ENCODE measurements at regions not wholly inside any gene's neighbourhood (a gene's known extent, or its start where the extent isn't known, plus 50 kb on each side); places are given as distances from the start of the nearest gene placed in this dataset.

GRCh38 chr5:105726093-105726492 lies 1944.6 kb downstream of the EFNA5 start:
- dilution Hi-C loops (cut with HindIII; ENCODE audit: low sequenced_read_pairs, unreplicated experiment) (no loop called here), intact Hi-C loops (cut with micrococcal nuclease) (no loop called here), in situ Hi-C loops (cut with MboI; ENCODE audit: low sequenced_read_pairs) (no loop called here)
- Histone ChIP-seq H3K4me1 (ENCODE audit: control insufficient read depth, insufficient read depth, low read length) (no peaks in the 10 kb centered on the region), H2AK5ac (ENCODE audit: low read depth, low read length) (no peak overlapping the region), H3K23ac (ENCODE audit: low read depth, low read length) (no peak overlapping the region), H3K56ac (ENCODE audit: extremely low read depth, insufficient read depth, low read length) (no peak overlapping the region), H3K9me3 (ENCODE audit: control insufficient read depth, insufficient read depth, low read length) (no peaks in the 10 kb centered on the region; the same call in 1 of the 2 replicates), H3K18ac (ENCODE audit: low read depth, low read length) (no peak overlapping the region), H4K20me1 (ENCODE audit: insufficient read depth, low read length) (no peaks in the 10 kb centered on the region), H4K5ac (ENCODE audit: low read depth, low read length) (no peak overlapping the region), H2BK5ac (ENCODE audit: low read depth, low read length, poor library complexity, severe bottlenecking) (no peak overlapping the region), H3K9ac (ENCODE audit: low read depth, low read length) (no peak overlapping the region), H4K91ac (ENCODE audit: insufficient read depth, low read depth, low read length) (no peak overlapping the region), H3K27ac (ENCODE audit: insufficient read depth, low read length) (no peak overlapping the region), H3K4me2 (ENCODE audit: low read depth, low read length) (no peak overlapping the region), H3K79me1 (ENCODE audit: low read depth in 1 of 2, low read length in 2 of 2) (no peaks in the 10 kb centered on the region), H2BK15ac (ENCODE audit: low read depth, low read length) (no peak overlapping the region), H3K4ac (ENCODE audit: low read depth, low read length) (no peak overlapping the region), H4K8ac (ENCODE audit: low read depth in 2 of 2, low read length in 2 of 2) (no peak overlapping the region), H3K4me3 (ENCODE audit: insufficient read depth, low read depth, low read length) (no peak overlapping the region), H2AFZ (replicated peaks; ENCODE audit: low read length, poor library complexity) (no peak overlapping the region), H3K36me3 (ENCODE audit: control insufficient read depth, insufficient read depth, low read length) (no peaks in the 10 kb centered on the region), H2BK120ac (ENCODE audit: low read depth, low read length) (no peak overlapping the region), H3K27me3 (ENCODE audit: control insufficient read depth, insufficient read depth, low read length) (no peaks in the 10 kb centered on the region), H2AK9ac (replicated peaks; ENCODE audit: low read depth, low read length, poor library complexity) (no peak overlapping the region), H2BK20ac (ENCODE audit: low read depth, low read length) (no peak overlapping the region), H3K14ac (replicated peaks; ENCODE audit: low read depth, low read length) (no peak overlapping the region), H3K9me1 (ENCODE audit: insufficient read depth, low read length) (no peaks in the 10 kb centered on the region)
- TF ChIP-seq BHLHE40 (IDR thresholded peaks at IDR 0.05; ENCODE audit: low read depth, low read length) (no peak), RFX5 (IDR thresholded peaks at IDR 0.05; ENCODE audit: low read depth, low read length) (no peak), RCOR1 (IDR thresholded peaks at IDR 0.05; ENCODE audit: insufficient replicate concordance, low read length) (no peak), SMC3 (IDR thresholded peaks at IDR 0.05; ENCODE audit: low read depth, low read length) (no peak), CHD1 (IDR thresholded peaks at IDR 0.05; ENCODE audit: low read depth, low read length) (no peak), NFE2L2 (IDR thresholded peaks at IDR 0.05; ENCODE audit: low read depth, low read length) (no peak)
- BruUV-seq (replicated peaks) = no TSS peak
- CTCF ChIA-PET = no interaction called here
- POLR2A ChIA-PET (ENCODE audit: unreplicated experiment) = no interaction called here
- WGBS, 2 experiments (ENCODE audit: extremely low coverage in 2 of 2, insufficient read length in 1 of 2) = 74% methylated on average over 4 of the region's 4 CpGs; no CpG with 5 or more reads in 1 of the 2 experiments
- no peak for DNase-seq
- no peak for ATAC-seq (ENCODE audit: low read depth)

Measured in IMR-90 (cell line).